Right renal cortex interstitium (tissue), 3 donors: ENCODE measurements at regions not wholly inside any gene's neighbourhood (a gene's known extent, or its start where the extent isn't known, plus 50 kb on each side); places are given as distances from the start of the nearest gene placed in this dataset.

Experiments
- DNase-seq, 3 donors: peaks; one replicate each; pipeline ENCODE4 v3.0.0-alpha.2; 2013; ENCODE audit warnings: low read depth in 3 of 3, low spot score in 2 of 3

DNA sequence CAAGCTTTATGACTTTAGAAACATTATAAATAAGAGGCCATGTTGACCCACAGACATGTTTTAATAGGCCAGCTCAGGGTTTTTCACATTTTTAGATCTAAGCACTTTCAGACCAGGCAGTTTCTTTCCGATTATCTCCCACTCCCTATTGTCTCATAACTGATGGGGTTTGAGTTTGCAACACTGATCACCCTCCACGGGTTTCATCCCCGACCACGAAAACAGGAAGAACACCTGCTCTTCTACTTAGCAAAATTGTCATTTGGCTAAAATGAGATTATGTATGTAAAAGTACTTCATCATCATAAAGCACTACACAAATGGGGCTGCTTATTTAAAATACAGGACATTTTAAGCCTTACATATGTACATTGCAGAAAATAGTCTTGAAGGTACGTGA, 407.9 kb downstream of the HNRNPD start:
- no peak for DNase-seq

GRCh38 chr4:81965454-81965853, 408.3 kb downstream of the HNRNPD start:
- DNase-seq = no peak

DNA sequence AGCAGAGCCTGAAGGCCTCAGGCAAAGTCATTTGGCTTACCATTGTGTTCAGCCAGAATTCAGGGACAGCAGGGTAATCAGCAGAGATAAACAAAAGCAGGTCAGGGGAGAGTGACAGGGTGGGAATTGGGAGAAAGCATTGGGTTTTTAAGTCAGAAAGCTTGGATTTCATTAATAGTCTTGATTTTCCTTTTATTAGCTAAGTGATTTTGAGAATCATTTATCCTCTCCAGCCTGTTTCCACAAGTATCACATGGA, 410.1 kb downstream of the HNRNPD start:
- no peak for DNase-seq

DNA sequence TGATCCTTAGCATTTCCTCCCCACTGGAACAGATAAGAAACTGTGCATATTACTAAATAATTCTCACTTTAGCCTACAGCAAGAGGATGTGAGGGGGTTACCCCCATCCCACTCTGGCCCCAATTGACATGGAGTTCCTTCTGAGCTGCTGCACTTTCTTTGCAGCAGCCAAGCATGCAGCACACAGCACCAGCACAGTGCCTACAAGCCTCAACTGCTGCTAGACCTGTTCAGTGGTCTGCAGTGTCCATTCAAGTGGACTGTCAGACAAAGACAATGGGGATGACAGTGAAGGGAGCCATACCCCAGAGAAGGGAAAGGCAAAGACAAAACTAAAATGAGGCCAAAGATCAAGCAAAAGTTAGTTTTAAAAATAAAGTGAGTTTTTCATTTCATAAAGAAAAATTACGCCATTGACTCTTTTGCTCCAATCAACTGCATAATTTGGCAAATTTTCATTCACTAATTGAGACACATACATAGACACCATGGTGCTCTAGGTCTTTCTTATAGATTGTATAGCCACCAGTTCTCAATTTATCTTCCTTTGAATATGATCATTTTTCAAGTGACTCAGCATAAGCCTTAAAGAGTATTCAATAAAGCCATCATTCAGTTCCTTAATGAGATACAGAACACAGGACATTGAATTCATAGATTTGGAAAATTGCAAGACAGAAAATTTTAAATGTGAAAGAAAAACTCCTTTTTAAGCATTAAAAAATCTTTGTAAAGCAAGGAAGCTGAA, 410.6 kb downstream of the HNRNPD start:
- DNase-seq = no peak

GRCh38 chr4:81960961-81961360, 412.8 kb downstream of the HNRNPD start:
- DNase-seq = no peak

DNA sequence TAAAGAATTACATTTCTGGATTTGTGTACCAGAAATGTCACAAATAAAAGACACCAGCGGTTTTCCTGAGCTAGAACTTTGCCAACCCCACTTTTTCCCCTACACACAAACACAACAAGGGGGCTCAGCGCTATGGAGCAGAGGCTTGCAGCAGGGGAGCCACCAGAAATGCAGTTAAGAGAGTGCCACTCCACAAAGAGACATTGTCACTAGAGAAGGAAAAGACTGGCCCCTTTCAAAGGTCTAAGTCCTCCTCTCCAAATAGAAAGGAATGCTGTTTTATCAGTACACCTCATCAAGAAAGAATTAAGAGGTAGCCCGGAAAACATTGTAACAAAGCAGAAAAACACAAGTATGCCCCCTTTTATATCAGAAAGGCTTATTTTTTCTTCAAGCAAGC, 419.5 kb downstream of the HNRNPD start:
- DNase-seq = no peak

- DNase-seq = no peak
Measured at GRCh38 chr4:81951891-81952455, 421.8 kb downstream of the HNRNPD start.

DNA sequence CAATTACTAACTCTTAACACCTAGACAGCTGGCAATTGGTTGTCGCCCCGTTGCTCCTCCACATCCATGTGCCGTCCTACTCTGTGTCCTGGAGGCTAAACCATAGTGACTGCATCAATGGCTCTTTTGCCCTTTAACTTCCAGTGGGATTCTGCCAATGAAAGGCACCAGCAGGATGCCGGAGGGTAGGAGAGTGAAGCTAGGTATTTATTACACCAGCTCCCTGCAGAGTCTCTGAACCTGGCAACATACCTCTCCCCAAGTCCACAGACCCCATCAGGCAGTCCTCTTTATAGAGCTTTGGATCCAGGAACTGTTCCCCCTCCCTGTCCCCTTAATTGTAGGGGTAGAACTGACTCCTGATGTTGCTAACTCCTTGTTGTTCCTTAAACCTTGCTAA, 426.8 kb downstream of the HNRNPD start:
- DNase-seq = no peak

DNA sequence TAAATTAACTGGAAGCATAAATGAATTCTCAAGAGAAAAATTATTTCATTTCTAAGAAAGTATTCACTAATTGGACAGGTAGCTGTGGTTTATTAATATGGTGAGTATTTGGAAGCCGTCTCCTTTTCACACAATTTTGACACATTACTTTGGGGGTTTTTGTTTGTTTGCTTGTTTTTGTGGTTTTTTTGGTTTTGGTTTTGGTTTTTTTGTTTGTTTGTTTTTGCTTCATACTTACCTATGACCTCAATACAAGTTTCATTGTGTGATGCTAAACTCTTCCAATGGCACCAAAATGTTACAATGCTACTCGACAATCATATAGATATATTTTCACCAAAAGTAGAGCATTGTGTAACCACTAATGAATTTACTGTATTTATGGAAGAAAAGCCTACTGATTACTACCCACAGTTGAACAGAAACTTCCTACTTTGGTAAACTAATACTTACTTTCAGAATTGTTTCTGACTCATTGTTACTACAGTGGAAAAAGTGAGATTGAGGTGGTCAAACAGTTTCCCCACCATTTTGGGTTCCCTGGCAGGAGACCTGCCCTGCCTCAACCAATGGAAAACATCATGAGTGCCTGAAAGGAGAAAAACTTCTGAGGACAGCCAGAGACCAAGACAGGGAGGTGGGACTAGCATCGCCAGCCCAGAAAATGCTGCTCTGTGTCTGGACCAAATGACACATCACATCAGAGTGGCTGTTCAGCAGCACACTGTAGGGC, 443.1 kb downstream of the HNRNPD start:
- no peak for DNase-seq

DNA sequence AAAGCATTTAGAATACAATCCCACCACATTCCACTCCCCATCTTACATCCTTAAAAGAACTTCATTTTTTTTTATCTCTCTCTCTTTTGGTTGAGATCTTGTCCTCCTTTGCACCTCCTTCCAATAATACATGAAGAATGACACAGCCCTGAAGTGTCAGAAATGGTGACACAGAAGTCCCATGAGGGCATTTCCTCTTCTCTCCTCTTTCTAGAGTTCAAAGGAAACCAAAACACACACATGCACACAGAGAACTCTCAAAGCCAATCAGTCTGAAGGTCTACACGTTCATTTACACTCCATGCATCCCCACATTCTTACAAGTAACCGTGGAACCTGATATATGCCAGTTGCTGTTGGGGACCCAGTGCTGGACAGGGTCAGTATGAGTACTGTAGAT, 450.7 kb downstream of the HNRNPD start:
- no peak for DNase-seq

DNA sequence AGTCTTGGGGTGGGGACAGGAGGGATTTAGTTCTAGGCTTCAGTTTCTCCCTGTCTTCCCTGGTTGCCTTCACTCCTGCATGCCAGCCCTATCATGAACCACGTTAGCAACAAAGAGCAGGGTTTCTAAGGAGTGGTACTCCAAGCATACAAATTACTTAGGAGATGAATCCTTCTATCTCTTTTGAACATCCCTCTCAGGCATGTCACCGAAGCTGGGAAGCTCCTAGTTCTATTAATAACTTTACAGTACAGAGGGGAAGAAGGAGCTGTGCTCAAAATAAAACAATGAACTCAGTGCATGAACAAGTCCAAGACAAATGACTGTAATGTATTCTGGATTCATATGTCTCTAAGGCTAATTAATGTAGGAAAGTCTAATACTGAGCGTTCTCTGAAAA, 450.6 kb upstream of the RASGEF1B start:
- no peak for DNase-seq

DNA sequence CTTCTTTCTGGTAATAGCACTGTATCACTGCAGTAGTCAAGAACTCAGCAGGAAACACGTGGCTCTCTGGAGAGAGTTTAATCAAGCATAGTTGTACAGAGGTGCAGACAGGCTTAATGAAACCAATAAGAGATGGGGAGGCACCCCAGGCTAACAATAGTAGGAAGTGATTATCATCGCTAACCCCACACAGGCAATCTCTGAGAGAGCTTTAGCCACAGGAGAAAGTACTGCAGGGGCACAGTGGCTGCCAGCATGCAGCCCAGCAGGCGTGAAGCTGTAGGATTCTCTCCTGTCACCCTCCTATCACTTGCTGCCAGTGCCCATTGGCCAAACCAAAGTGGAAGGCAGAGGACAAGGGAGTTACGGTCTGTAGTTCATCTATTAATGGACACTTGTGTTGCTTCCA, 450.0 kb upstream of the RASGEF1B start:
- DNase-seq = no peak

- DNase-seq = no peak
Measured at GRCh38 chr4:81919810-81920209, 448.1 kb upstream of the RASGEF1B start.

GRCh38 chr4:81919223-81919622, 447.5 kb upstream of the RASGEF1B start:
- DNase-seq = no peak

DNA sequence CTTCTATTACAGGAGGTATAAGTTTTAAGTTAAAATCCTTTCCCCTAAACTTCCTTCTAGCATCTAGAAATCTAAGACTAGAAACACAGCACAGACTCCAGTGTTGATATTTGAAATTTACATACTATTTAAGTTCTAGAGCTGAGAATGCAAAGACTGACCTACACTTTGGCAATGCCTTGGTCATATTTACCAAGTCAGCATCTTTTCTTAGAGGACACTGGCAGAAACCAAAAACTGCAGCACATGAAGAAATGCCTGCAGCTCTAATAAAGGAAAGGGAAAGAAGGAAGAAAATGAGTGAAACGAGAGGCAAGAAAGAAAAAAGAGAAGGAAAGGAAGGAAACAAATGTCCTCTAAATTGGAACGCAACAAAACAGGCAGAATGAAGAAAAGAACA, 443.7 kb upstream of the RASGEF1B start:
- DNase-seq = no peak

- DNase-seq = no peak
Measured at GRCh38 chr4:81914623-81915022, 442.9 kb upstream of the RASGEF1B start.

- DNase-seq = peak; percentile 8 to 38 (median 36)
Measured at GRCh38 chr4:81913427-81913879, 441.7 kb upstream of the RASGEF1B start.

DNA sequence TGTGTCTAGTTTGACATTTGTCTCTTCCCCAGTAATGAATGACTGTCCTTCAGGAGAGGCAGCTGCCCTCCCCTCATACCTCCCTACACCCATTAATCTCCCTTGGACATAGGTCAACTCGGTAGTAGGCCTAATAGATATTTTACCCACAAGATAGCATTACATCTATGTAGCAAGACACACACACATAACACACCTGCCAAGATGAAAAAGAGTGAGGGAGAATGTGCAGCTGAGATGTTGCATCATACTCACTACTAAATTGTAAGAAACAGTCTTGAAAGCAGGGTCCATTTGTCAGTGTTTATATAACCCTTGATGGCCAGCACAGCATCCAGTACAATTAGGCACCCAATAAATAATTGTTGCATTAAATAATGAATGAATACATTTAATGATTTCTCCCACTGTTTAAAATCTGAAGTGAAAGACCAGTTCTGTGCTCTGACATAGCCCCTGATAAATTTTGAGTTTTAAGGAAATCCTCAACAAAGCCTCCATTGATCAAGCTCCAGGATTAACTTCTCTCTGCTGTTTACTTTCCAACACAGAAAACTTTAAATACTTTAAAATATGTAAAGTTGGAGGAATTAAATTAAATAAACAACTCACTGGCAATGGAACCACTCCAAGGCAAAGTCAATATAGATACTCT, 440.8 kb upstream of the RASGEF1B start:
- no peak for DNase-seq

DNA sequence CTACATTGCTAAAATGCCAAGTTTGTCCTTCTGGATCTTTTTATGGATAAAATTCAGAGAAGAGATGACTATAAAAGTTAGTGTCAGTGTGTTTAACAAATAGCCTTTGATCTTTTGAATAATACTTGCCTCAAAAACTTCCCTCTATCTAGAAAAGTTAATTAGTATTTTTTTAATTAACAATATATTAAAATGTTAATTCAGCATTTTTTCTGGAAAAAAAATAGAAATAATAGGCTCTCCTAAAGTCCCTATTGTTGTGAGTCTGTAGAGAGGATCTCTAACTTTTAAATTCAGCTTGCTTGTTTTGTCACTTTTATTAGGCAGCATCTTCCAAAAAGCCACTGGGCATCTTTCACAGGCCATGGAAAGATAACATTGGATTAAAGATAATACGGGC, 435.2 kb upstream of the RASGEF1B start:
- no peak for DNase-seq

- peak; percentile 7 to 16 (median 12) for DNase-seq
Measured at GRCh38 chr4:81905971-81906370, 434.3 kb upstream of the RASGEF1B start.

DNA sequence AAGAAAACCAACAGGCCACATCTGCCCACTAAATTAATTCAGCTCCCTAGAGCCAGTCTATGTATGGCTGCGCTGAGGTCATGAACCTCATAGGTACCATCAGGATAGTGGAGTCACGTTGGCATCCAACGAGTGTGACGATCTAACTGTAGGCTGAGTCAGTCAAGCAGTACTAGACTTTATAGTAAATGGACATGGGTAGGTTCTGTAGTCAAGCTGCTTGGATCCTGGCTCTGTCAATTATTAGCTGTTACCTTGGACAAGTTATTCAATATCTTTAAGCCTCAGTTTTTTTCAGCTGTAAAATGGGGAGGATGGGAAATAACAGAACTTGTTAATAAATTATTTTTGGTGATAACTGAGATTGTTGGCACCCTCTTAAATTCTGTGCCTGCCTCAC, 432.4 kb upstream of the RASGEF1B start:
- DNase-seq = no peak

DNA sequence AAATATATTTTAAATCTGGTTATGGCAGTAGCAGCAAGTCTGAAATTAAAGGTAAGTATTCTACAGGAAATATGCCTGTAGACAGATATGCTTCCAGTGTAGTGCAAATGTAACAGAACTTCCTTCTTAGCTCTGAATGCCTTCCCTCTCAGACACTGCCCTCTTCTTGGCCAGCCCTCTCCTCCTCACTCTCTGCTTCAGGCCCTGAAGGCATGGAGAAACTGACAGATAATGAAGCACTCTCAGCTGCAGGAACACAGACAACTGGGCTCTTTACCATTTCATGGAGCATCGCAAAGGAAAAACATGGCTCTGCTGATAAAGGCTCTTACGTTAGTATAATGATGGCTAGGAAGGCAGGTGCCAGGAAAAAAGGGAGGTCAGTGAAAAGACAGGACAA, 431.5 kb upstream of the RASGEF1B start:
- no peak for DNase-seq
